ENCODE measurements at regions not wholly inside any gene's neighbourhood (a gene's known extent, or its start where the extent isn't known, plus 50 kb on each side); places are given as distances from the start of the nearest gene placed in this dataset.

- FAIRE-seq (no peak), DNase-seq (ENCODE audit: low read depth in 1 of 2, low spot score in 2 of 2) (no peak)
- no peak overlapping the region for H3K27ac ChIP-seq (ENCODE audit: low read depth, low read length)
- H4K5ac ChIP-seq (ENCODE audit: insufficient read length, low read depth, low read length) = no peak overlapping the region
- H3K14ac ChIP-seq (ENCODE audit: insufficient read length) = no peak overlapping the region
- H3K9ac ChIP-seq (replicated peaks in 1 of 4; ENCODE audit: extremely low read depth in 1 of 4, low read depth in 3 of 4, low read length in 3 of 4) = no peak overlapping the region
- no peak overlapping the region for H4K91ac ChIP-seq (replicated peaks; ENCODE audit: insufficient read length, low read length)
- no peak overlapping the region for H4K8ac ChIP-seq (ENCODE audit: extremely low read depth, insufficient read depth, low read length)
- WGBS, 2 experiments (ENCODE audit: extremely low coverage in 1 of 2, insufficient coverage in 1 of 2, insufficient read length in 1 of 2, insufficient replicate concordance in 2 of 2, low coverage in 1 of 2, low lambda C conversion rate in 2 of 2, missing lambda C conversion rate in 1 of 2) = 89% methylated on average over 2 of the region's 2 CpGs; no CpG with 5 or more reads in 1 of the 2 experiments
- H2AFZ ChIP-seq (ENCODE audit: low read length) = no peak overlapping the region
- TF ChIP-seq GABPA (IDR thresholded peaks at IDR 0.05; ENCODE audit: borderline replicate concordance, insufficient read depth, low read length) (no peak), TBP (IDR thresholded peaks at IDR 0.05; ENCODE audit: low read depth, low read length) (no peak), JUND (IDR thresholded peaks at IDR 0.05; ENCODE audit: low read length) (no peak), KDM4A (IDR thresholded peaks at IDR 0.05; ENCODE audit: low read depth, low read length, severe bottlenecking) (no peak), EGR1 (IDR thresholded peaks at IDR 0.05; ENCODE audit: borderline replicate concordance, low read depth, low read length) (no peak), ATF2 (IDR thresholded peaks at IDR 0.05; ENCODE audit: low read length) (no peak), MAX (IDR thresholded peaks at IDR 0.05) (no peak), KDM1A (IDR thresholded peaks at IDR 0.05; ENCODE audit: borderline replicate concordance, low read length) (no peak), CEBPB (IDR thresholded peaks at IDR 0.05; ENCODE audit: low read depth, low read length) (no peak), BRCA1 (IDR thresholded peaks at IDR 0.05; ENCODE audit: low read depth, low read length) (no peak), KDM5A (IDR thresholded peaks at IDR 0.05; ENCODE audit: low read length) (no peak), RAD21 (IDR thresholded peaks at IDR 0.05 in 1 of 2, conservative IDR thresholded peaks at IDR 0.05 in 1 of 2; ENCODE audit: low read depth in 2 of 2, low read length in 2 of 2) (no peak), BACH1 (IDR thresholded peaks at IDR 0.05; ENCODE audit: low read length) (no peak), CBX8 (IDR thresholded peaks at IDR 0.05; ENCODE audit: borderline replicate concordance, low read depth, low read length) (no peak)
- CTCF ChIA-PET (ENCODE audit: partially characterized antibody) = no interaction called here
- H3K23ac ChIP-seq (ENCODE audit: insufficient read length) = no peak overlapping the region
- no peak overlapping the region for H3K4me2 ChIP-seq (ENCODE audit: insufficient read depth in 1 of 2, low read depth in 2 of 2, low read length in 2 of 2)
- no peak overlapping the region for H2BK12ac ChIP-seq (ENCODE audit: low read depth, low read length)
- no peaks in the 10 kb centered on the region for H3K23me2 ChIP-seq (ENCODE audit: low read depth, low read length)
- no peak overlapping the region for H3K4ac ChIP-seq (replicated peaks; ENCODE audit: insufficient read length, low read depth, low read length)
- H2BK5ac ChIP-seq (ENCODE audit: low read depth, low read length) = no peak overlapping the region
- no peaks in the 10 kb centered on the region for H3K9me3 ChIP-seq (ENCODE audit: insufficient read depth in 2 of 2, low read depth in 1 of 2, low read length in 1 of 2)
- H3K18ac ChIP-seq (ENCODE audit: extremely low read depth, low read length) = no peak overlapping the region
- H3K79me1 ChIP-seq (ENCODE audit: low read depth, low read length) = no peaks in the 10 kb centered on the region
- POLR2A ChIA-PET (ENCODE audit: partially characterized antibody) = no interaction called here
- no peak overlapping the region for H3K56ac ChIP-seq (replicated peaks; ENCODE audit: insufficient read length, low read depth, low read length)
- H2BK120ac ChIP-seq (replicated peaks; ENCODE audit: low read depth, low read length) = no peak overlapping the region
- H3K4me3 ChIP-seq (ENCODE audit: extremely low read depth in 1 of 4, insufficient read depth in 2 of 4, low read depth in 3 of 4, low read length in 4 of 4) = no peak overlapping the region
- H4K20me1 ChIP-seq (replicated peaks in 1 of 2; ENCODE audit: control insufficient read depth in 1 of 2, insufficient read depth in 2 of 2, low read length in 2 of 2) = no peaks in the 10 kb centered on the region
- no peak overlapping the region for H2BK20ac ChIP-seq (ENCODE audit: low read length)
- H2AK5ac ChIP-seq (ENCODE audit: low read depth, low read length) = no peak overlapping the region
- H3K79me2 ChIP-seq (ENCODE audit: control insufficient read depth in 1 of 2, insufficient read depth in 2 of 2, low read length in 2 of 2) = no peaks in the 10 kb centered on the region
- H3K27me3 ChIP-seq (replicated peaks in 1 of 4; ENCODE audit: control insufficient read depth in 3 of 4, extremely low read depth in 1 of 4, insufficient read depth in 3 of 4, low read length in 3 of 4) = no peaks in the 10 kb centered on the region
- no peak overlapping the region for H2BK15ac ChIP-seq (ENCODE audit: low read length)
- no peaks in the 10 kb centered on the region for H3K36me3 ChIP-seq (ENCODE audit: control insufficient read depth in 2 of 4, insufficient read depth in 4 of 4, low read length in 3 of 4)
- H3K4me1 ChIP-seq (replicated peaks in 1 of 4; ENCODE audit: control insufficient read depth in 3 of 4, insufficient read depth in 4 of 4, low read length in 3 of 4) = no peaks in the 10 kb centered on the region
Observed at GRCh38 chr3:102883515-102883914, 448.7 kb downstream of the ZPLD1 start.
